HEK293 (cell line): ENCODE measurements at regions not wholly inside any gene's neighbourhood (a gene's known extent, or its start where the extent isn't known, plus 50 kb on each side); places are given as distances from the start of the nearest gene placed in this dataset.

Experiments used
- SCRT2 ChIP-seq: fragments of 450-650 bp; formaldehyde crosslinking; IDR thresholded peaks from 2 replicates; pipeline ENCODE4 v1.5.1; 2016; ENCODE audit warnings: missing biosample characterization, missing genetic modification characterization
- ZFP37 ChIP-seq: fragments of 450-650 bp; formaldehyde crosslinking; IDR thresholded peaks from 2 replicates; pipeline ENCODE4 v1.5.1; 2016; ENCODE audit warnings: missing biosample characterization, missing genetic modification characterization

- TF ChIP-seq SCRT2 (tag by site-specific recombination) (no peak), ZFP37 (tag by site-specific recombination) (no peak)
These were observed 644.1 kb upstream of the SEMA3D start for GRCh38 chr7:85830982-85831381.
